Right ventricle myocardium inferior (tissue), 1 donor: ENCODE measurements at regions not wholly inside any gene's neighbourhood (a gene's known extent, or its start where the extent isn't known, plus 50 kb on each side); places are given as distances from the start of the nearest gene placed in this dataset.
A peak's percentile ranks its signal among the peaks of the same experiment; 100 is the strongest.
"Not testable (repeated sequence)": the region's sequence is repeated elsewhere in the genome, so short reads cannot be mapped to it uniquely, and the experiment has no call there.

Source experiments
- ATAC-seq: fragments of 200-7000 bp; cut with Tn5 transposase; one replicate; pipeline ENCODE4 v1.9.1; 2020; ENCODE audit warnings: mild to moderate bottlenecking, moderate library complexity
- DNase-seq: peaks from one replicate; pipeline ENCODE4 v3.0.0; 2021; ENCODE audit errors: missing footprints
- intact Hi-C: fragments of 100-400 bp; cut with DNase I; formaldehyde crosslinking; loops from one replicate; pipeline ENCODE4 v1.11.0; 2022
- donor health status: DM: no; HTN: yes; CAD: no; lungs with severe emphysema.

DNA sequence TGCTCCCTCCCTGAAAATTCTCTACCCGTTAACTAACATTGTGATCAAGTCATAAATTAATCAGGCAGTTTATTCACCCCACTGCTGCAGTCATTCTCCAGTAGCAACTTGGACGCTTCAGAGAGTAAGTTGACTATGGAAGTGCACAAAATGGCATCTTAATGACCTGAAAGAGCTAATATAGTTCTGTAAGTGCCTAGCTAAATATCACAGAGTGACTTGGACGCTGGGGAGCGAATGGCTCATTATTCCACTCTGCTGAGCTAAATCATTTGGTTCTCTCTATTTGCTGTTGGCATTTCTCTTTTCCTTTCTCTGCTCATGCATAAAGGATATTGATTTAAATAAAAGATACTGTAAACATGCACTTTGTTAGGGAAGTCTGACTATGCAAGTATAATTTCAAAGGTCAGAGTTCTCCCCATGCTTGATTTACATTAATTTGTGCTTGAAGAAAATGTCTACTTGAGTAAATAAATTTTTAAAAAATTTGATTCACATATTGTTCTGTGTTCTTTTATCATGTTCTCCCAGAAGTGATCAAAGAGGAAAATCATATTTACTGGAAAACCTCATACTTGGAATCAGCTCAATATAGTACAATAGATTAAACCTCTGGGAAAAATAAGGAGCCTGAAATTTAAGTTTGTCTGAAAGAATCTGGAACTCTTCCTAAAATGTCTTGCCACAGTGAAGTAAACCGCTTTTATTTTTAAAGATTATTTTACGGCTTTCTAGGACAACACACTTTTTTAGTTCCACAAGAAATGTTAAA lies 169.5 kb upstream of the HAPLN1 start:
- intact Hi-C loops: no loop called here
- ATAC-seq: no peak
- no peak for DNase-seq

DNA sequence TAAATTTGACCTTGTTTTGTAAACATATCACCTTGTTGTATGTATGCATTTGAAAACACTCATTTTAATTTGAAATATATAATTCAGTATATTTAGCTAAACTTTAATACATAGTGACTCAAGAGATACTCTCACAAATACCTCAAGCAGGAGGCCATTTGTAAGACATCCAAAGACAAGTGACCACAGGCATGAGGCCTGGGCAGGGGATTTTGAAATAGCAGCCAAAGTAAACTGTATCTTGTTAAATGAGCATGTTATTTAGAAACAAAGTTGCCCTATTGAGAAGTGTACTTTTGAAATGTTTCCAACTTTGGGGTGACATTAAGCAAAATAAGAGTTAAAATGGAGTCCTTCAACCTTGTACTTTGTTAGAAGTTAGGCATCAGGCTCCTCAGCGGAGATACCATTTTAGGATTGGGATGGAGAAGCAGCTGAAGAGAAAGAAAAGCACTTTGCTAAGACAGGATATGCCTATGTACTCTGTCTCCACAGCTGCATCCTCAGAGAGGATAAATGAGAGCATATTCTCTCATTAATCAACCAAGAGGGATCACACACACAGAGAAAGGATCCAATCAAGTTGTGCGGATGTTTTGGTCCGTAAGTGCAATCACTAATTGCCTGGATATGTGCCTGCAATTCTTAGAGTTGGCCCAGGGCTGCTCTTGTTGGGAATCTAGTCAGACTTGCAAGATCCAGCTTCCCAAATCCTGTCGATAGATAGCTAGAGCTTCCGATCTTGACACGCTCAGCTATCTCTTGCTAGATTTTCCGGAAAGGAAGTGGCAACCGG lies 157.5 kb upstream of the HAPLN1 start:
- ATAC-seq (no peak), DNase-seq (no peak)
- intact Hi-C loops: no loop called here

DNA sequence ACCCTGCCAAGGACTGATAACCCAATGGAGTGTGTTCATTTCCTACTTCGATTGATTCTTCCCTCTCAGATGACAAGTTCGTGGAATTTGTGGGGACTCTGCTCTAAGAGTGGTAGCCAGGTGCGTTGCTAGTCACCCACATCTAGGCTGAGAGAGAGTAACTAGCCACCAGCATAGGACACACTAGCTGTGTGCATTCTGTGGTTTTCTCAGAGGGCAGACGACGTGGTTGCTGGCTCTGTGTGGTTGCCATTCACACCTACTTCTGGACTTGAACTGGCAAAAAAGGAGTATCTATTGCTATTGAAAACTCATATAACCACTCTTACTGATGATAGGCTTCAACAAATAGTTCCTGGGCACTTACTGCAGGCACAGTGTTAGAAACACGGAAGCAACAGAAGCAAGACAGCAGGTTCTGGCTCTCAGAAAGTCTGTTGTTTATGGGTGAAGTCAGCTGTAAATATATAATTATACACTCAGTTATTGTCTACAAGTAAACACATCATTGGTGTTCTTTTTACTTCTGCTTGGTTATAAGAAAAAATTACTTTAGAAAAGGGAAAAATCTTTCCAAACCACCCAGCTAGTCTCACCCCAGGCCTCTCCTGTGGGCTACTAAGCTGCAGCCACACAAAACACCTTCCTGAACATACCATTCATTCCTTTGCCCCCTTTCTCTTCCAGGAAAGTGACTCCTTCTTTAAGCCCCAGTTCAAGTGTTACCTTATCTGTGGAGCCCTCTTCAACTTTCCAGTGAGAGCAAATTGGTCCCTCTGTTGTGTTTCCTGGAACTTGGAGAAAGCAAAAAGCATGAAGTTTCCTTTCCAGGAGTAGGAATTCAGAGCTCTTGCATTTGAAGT lies 151.1 kb upstream of the HAPLN1 start:
- DNase-seq: no peak
- no peak for ATAC-seq
- intact Hi-C loops: no loop called here

DNA sequence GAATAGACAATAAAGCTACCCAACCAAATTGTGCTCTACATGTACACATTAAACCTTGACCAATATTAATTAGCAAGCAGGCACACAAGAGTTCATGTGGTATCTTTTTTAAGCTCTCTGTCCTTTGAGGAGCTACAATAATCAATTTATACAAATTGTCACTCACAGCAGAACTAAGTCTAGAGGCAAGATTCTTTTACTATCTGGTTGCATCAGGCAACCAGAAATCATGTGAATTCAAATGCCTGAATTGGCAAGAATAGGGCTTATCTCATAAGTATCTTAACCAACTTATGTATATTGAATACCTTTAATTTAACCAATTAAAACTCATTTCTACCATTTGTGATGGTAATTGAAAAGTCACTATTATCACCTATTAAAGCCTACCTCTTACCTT lies 145.5 kb upstream of the HAPLN1 start:
- DNase-seq (no peak), ATAC-seq (no peak)
- intact Hi-C loops: no loop called here

DNA sequence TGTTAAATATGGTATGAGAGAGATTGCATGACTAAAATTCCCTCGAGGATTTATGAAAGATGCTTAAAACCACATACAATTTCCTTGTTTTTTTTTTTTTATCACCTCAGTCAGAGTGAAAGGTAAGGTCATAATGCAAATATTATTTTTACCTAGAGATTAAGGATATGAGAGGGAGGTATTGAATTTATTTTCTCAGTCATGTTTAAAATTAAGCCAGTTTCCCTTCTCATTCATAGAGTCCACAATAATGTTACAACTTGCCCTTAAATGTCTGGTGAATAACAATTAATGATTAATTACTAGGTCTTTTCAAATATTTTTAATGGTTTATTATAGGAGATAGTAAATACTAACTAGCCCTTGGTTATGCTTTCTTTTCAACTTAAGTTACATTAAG lies 144.9 kb upstream of the HAPLN1 start:
- ATAC-seq: no peak
- intact Hi-C loops: no loop called here
- DNase-seq: no peak

DNA sequence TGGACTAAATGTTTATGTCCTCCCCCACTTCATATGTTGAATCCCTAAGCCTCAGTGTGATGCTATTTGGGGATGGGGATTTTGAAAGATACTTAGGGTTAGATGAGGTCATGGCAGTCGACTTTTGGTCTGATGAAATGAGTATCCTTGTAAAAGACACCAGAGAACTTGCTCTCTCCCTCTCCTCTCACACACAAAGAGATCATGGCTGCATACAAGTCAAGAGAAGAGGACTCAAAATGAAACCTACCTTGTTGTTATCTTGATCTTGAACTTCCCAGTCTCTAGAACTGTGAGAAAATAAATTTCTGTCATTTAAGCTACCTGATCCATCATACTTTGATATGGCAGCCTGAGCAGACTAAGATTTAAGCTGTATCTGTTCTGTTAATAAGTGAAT lies 144.0 kb upstream of the HAPLN1 start:
- no peak for DNase-seq
- ATAC-seq: no peak
- intact Hi-C loops: no loop called here

DNA sequence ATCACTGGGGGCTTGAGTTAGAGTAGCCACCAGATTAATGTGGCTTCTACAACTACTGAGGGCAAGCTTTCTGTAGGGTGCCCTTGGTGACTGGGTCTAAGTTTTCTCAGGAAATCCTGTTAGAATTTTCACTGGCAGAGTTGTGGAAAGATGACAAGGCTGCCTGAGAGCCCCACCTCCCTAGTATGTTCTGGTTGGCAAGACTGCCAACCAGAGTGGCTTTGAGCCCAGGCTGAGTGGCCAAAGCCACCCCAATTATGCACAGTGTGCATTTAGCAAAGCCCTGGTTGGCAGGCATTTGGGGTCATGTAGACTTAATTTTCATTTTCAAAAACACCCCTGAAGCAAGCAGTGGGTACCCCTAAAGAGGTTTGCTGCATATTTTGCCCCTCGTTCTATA lies 136.7 kb upstream of the HAPLN1 start:
- ATAC-seq: no peak
- intact Hi-C loops: no loop called here
- no peak for DNase-seq

DNA sequence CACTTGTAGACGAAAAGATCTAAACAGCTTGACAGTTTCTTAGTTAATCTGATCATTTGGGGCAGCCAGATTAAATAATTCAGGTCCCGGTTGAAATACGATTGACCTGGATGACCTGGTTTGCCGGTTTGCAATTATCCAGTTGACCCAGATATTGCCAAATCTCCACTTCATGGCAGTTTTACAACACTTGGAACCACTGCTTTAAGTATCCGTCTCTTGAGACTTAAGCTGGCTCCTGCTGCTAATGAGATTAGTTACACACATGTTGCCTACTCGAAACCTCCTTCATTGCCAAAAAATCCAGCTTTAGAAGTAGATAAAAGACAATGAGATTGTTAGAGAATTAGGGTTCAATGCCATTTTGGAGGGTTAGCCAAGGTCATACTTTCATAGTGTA lies 136.2 kb upstream of the HAPLN1 start:
- intact Hi-C loops: no loop called here
- peak; percentile 89 for ATAC-seq
- no peak for DNase-seq

DNA sequence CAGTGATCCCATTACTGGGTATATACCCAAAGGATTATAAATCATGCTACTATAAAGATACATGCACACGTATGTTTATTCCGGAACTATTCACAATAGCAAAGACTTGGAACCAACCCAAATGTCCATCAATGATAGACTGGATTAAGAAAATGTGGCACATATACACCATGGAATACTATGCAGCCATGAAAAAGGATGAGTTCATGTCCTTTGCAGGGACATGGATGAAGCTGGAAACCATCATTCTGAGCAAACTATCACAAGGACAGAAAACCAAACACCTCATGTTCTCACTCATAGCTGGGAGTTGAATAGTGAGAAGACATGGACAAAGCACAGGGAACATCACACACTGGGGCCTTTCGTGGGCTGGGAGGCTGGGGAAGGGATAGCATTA lies 129.8 kb upstream of the HAPLN1 start:
- DNase-seq, ATAC-seq: not testable (repeated sequence)

DNA sequence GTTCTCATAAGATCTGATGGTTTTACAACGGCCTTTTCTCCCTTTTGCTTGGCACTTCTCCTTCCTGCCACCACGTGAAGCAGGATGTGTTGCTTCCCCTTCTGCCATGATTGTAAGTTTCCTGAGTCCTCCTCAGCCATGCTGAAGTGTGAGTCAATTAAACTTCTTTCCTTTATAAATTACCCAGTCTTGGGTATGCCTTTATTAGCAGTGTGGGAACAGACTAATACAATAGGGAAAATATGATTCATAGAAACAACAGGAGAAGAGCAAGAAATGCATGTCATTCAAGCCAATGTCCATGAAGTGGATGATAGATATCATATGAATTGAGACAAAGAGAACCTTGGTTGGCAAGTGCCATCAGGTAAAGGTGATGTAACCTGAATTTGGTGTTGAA lies 128.3 kb upstream of the HAPLN1 start:
- intact Hi-C loops: no loop called here
- no peak for DNase-seq
- no peak for ATAC-seq

More for the DNA sequence above, 129.8 kb upstream of the HAPLN1 start:
- intact Hi-C loops: not testable (repeated sequence)

DNA sequence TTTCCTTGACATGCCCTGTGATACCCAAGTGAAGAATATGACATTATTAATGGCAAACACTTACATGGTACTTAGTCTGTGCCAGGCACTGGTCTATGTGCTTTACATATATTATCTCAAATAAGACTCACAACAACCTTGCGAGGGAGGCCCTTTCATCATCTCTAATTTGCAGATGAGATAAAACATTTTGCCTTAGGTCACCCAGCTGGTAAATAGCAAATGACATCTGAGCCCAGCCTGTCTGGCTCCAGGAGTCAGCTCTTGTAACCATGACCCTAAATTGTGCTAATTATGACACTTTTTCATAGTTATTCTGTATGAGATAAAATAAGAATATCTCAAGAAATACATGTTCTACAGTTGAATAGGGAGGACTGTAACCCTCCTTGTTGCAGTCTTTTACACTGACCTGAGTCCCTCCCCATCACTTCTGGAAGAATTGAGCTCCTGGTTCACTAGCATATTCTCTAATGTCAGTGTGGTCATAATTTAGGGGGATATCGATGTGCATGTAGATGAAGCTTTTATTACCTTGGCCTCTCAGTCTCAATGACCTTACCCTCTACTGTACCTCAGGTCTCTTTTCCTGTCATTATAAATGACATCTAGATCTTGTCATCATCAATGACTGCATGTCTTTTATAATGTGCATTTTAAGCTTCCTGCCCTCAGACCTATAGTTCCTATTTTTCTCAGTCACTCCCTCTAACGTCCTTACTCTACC lies 126.1 kb upstream of the HAPLN1 start:
- DNase-seq (no peak), ATAC-seq (no peak)
- intact Hi-C loops: no loop called here

DNA sequence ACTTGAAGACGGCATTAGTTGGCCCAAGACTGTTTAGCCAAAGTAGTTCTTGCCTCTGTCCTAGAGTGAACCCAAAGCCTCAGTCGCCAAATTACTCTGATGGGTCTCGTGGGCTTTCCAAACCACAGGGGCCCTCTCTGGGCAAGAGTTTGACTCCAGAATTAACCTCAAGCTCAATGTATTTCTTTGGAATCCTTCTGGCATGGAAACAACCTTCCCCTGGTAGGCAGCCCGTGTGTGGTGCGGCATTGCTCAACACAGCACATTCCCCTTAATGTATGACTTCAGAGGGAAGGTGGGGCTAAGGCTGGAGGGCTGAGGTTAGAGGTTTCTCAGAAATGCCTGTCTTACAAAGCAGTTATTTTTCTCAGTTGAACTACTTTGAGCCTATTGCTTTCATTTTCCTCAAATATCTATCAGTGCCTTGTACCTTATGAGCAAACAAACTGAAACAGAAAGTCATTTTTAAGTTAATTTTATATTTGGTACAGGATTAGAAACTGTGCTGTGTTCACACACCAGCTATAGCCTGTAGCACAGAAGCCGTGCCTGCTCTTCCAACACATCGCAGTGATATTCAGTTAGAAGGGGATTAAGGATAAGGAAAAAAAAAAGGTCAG lies 123.9 kb upstream of the HAPLN1 start:
- ATAC-seq (peak; percentile 50), DNase-seq (no peak)
- intact Hi-C loops: no loop called here

DNA sequence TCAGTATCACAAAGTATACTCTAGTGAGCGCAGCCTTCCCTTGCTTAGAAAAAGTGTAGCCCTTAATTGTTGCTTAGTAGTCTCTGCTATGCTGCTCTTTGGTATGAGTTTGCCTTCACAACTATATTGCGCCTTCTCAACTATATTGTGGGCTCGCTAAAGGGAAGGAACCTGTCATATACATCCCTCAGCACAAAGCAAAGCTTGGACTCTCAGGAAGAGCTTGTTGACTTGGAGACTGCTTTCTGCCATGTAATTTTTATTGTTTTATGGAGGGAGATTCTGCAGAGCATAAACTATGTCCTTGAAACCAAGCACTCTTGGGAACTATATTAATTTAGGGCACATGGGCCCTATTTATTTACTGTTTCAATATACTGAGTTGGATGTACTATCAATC lies 119.1 kb upstream of the HAPLN1 start:
- DNase-seq: no peak
- intact Hi-C loops: no loop called here
- no peak for ATAC-seq

DNA sequence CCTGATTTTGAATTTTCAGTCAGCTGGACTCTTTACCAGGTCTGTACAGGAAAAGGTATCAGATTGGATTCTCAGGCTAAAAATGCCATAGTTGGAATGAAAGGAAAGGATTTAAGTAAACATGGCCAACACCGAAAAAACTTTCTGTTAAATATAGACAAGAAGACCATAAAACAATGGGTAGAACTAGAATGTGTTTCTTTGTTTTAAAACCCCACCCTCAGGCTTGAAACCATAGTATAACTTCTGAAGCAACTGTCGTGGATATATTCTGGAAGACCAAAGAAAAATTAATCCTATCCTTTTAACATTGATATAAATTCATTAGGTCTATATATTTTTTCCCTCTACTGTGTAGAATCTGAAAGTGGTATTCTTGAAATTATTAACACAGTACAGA lies 118.6 kb upstream of the HAPLN1 start:
- ATAC-seq: no peak
- no peak for DNase-seq
- intact Hi-C loops: no loop called here

DNA sequence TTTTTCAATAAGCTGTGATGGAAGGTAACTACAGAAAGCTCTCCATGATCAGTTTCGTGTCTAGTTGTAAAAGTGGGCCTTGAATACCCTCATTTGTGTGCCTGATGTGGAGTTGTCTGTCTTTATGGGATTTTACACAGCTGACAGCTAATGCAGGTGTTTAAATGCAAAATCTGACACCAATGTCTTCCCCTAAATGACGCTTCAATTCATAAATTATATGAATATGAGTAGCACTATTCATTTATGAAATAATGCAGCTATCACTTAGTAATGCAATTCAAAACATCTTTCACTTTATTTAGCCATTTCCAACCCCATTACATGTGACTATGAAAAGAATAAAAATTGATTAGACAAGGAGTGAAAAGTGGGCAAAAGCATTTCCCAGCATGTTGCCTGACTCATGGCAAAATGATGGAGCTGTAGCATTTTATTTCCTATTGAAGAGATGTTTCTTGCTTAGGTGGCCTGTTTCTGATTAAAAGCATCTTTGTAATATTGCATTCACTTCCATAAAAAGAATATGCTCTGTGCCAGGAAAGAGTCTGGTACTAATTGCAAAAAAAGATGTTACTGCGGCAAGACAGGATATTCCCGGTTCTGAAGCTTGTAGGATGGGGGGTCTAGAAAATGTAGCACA lies 116.7 kb upstream of the HAPLN1 start:
- intact Hi-C loops: no loop called here
- no peak for ATAC-seq
- no peak for DNase-seq

DNA sequence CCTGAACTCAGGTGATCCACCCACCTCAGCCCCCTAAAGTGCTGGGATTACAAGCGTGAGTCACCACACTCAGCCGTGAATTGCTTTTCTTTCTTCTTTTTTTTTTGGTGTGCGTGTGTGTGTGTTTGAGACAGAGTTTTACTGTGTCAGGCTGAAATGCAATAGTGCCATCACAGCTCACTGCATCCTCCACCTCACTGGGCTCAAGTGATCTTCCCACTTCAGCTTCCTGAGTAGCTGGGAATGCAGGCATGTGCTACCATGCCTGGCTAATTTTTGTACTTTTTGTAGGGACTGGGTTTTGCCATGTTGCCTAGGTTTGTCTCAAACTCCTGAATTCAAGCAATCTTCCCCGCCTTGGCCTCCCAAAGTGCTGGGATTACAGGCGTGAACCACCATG lies 113.7 kb upstream of the HAPLN1 start:
- intact Hi-C loops: no loop called here
- DNase-seq: no peak
- ATAC-seq: no peak

DNA sequence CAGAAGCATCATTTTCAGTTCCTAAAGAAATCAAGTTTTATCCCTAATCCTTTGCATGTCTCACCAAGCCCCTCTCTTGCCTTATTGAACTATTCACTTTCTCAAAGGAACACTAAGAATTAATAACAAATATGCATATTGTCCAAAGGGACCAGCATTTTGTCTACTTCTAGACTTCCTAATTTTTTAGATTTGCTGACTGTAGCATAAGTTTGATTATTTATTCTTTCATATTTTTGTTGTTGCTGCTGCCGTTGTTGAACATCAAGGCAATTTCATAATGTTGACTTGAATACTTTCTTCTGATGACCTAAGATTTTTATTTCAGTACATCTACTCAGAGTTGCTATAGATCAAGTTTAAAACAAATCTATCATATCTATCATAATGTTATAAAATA lies 111.2 kb upstream of the HAPLN1 start:
- intact Hi-C loops: no loop called here

DNA sequence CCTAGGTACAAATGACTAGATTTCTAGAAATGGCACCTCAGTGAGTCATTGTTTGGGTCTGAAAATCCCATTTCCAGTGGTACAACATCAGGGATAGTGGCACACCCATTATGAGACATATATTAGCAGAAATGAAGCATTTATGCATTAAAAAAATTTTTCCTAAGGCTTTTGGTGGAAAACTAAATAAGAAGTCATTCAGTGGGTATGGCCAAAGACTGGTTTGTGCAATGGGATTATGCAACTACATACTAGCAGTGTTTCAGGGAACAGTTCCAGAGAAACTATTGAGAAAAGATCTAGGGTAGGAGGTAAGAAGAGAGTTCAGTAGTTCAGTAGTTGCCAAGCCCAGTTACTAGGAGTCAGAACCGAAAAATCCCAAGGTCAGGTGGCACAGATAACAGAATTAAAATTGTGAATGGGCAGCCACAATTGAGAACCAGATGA lies 106.5 kb upstream of the HAPLN1 start:
- ATAC-seq: peak; percentile 86
- DNase-seq: no peak
- intact Hi-C loops: no loop called here

More for the DNA sequence above, 111.2 kb upstream of the HAPLN1 start:
- ATAC-seq (no peak), DNase-seq (no peak)
